Activated naive CD4-positive, alpha-beta T cell treated with anti-CD3 and anti-CD28 coated beads, Interleukin-2, amount 50 U/mL, for 24 hours (primary cell): ENCODE measurements at regions not wholly inside any gene's neighbourhood (a gene's known extent, or its start where the extent isn't known, plus 50 kb on each side); places are given as distances from the start of the nearest gene placed in this dataset.
A peak's percentile ranks its signal among the peaks of the same experiment; 100 is the strongest.

Source experiments
- H3K27ac Mint-ChIP-seq: one replicate; pipeline ENCODE4 v1.8.0; 2021; ENCODE audit warnings: mild to moderate bottlenecking, mixed read lengths
- H3K27me3 Mint-ChIP-seq: one replicate; pipeline ENCODE4 v1.8.0; 2021; ENCODE audit warnings: mixed read lengths
- H3K36me3 Mint-ChIP-seq: one replicate; pipeline ENCODE4 v1.8.0; 2021; ENCODE audit warnings: mixed read lengths
- H3K4me1 Mint-ChIP-seq: one replicate; pipeline ENCODE4 v1.8.0; 2021; ENCODE audit warnings: mixed read lengths
- H3K4me3 Mint-ChIP-seq: one replicate; pipeline ENCODE4 v1.8.0; 2021; ENCODE audit warnings: mild to moderate bottlenecking, mixed read lengths
- H3K9me3 Mint-ChIP-seq: one replicate; pipeline ENCODE4 v1.8.0; 2021; ENCODE audit warnings: mixed read lengths

DNA sequence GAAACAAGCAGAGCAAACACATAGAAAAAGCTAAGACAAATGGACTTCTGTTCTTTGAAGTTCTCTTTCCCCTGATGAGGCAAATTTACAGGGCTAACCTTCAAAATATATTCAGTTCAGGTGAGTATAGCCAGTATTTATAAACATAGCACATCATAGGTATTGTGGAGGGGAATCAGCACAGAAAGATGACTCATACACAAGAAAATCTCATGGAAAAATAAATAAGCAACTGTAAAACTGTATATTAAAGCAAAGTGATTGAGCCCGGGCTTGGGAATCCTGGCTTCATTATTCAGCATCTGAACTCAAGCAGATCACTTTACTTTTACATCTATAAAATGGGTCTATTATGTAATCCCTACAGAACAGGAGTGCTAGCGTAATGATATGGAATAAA is 173.5 kb upstream of the PAPPA start:
- H3K4me1 Mint-ChIP-seq, result no peaks in the 10 kb centered on the region
- no peak overlapping the region for H3K4me3 Mint-ChIP-seq
- no peaks in the 10 kb centered on the region for H3K27me3 Mint-ChIP-seq
- H3K36me3 Mint-ChIP-seq, result no peaks in the 10 kb centered on the region
- peaks cover 10% of the 10 kb centered on the region for H3K9me3 Mint-ChIP-seq
- H3K27ac Mint-ChIP-seq, result no peak overlapping the region

DNA sequence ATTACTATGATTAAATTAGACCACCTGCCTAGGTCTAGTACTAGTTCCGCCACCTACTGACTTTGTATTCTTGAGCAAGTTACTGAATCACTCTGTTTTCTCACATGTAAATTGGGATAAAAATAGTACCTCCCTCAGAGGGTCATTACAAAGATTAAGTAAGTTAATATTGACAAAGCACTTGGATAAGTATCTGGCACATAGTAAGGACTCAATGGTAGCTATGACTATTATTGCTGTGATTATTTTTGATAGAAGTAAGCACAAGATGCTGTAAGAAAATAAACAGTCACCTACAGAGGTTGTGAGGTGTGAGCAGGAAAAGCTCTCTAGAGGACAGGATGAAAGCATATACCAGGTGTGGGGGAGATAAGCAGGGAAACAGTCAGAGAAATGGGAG is 173.1 kb upstream of the PAPPA start:
- no peak overlapping the region for H3K4me3 Mint-ChIP-seq
- peaks cover 10% of the 10 kb centered on the region for H3K9me3 Mint-ChIP-seq
- H3K27ac Mint-ChIP-seq, result no peak overlapping the region
- no peaks in the 10 kb centered on the region for H3K36me3 Mint-ChIP-seq
- H3K4me1 Mint-ChIP-seq, result no peaks in the 10 kb centered on the region
- H3K27me3 Mint-ChIP-seq, result no peaks in the 10 kb centered on the region

GRCh38 chr9:115980976-115981375 is 172.6 kb upstream of the PAPPA start:
- Mint-ChIP-seq H3K9me3 (peaks cover 10% of the 10 kb centered on the region), H3K4me1 (no peaks in the 10 kb centered on the region), H3K27ac (no peak overlapping the region), H3K27me3 (no peaks in the 10 kb centered on the region), H3K4me3 (no peak overlapping the region), H3K36me3 (no peaks in the 10 kb centered on the region)

- H3K27ac Mint-ChIP-seq, result no peak overlapping the region
- peaks cover 10% of the 10 kb centered on the region for H3K9me3 Mint-ChIP-seq
- no peaks in the 10 kb centered on the region for H3K27me3 Mint-ChIP-seq
- H3K4me1 Mint-ChIP-seq, result no peaks in the 10 kb centered on the region
- H3K36me3 Mint-ChIP-seq, result no peaks in the 10 kb centered on the region
- H3K4me3 Mint-ChIP-seq, result no peak overlapping the region
These were observed 170.2 kb upstream of the PAPPA start for GRCh38 chr9:115983366-115983765.

- Mint-ChIP-seq H3K27ac (no peak overlapping the region), H3K4me3 (no peak overlapping the region), H3K36me3 (no peaks in the 10 kb centered on the region), H3K9me3 (peaks cover 10% of the 10 kb centered on the region), H3K4me1 (no peaks in the 10 kb centered on the region), H3K27me3 (no peaks in the 10 kb centered on the region)
These were observed 167.9 kb upstream of the PAPPA start for GRCh38 chr9:115985657-115986056.

- H3K4me1 Mint-ChIP-seq, result no peaks in the 10 kb centered on the region
- peaks cover 6% of the 10 kb centered on the region for H3K9me3 Mint-ChIP-seq
- H3K4me3 Mint-ChIP-seq, result no peak overlapping the region
- no peaks in the 10 kb centered on the region for H3K27me3 Mint-ChIP-seq
- no peaks in the 10 kb centered on the region for H3K36me3 Mint-ChIP-seq
- no peak overlapping the region for H3K27ac Mint-ChIP-seq
These were observed 167.1 kb upstream of the PAPPA start for GRCh38 chr9:115986508-115986907.

- Mint-ChIP-seq H3K27ac (no peak overlapping the region), H3K4me1 (no peaks in the 10 kb centered on the region)
These were observed 164.9 kb upstream of the PAPPA start for GRCh38 chr9:115988701-115989100.

GRCh38 chr9:115989831-115990230 is 163.8 kb upstream of the PAPPA start:
- H3K36me3 Mint-ChIP-seq, result no peaks in the 10 kb centered on the region
- no peaks in the 10 kb centered on the region for H3K4me1 Mint-ChIP-seq
- H3K27me3 Mint-ChIP-seq, result peaks cover 2% of the 10 kb centered on the region
- H3K9me3 Mint-ChIP-seq, result peaks cover 7% of the 10 kb centered on the region
- H3K27ac Mint-ChIP-seq, result no peak overlapping the region
- H3K4me3 Mint-ChIP-seq, result no peak overlapping the region

More at GRCh38 chr9:115988701-115989100, 164.9 kb upstream of the PAPPA start:
- H3K36me3 Mint-ChIP-seq, result no peaks in the 10 kb centered on the region
- H3K27me3 Mint-ChIP-seq, result no peaks in the 10 kb centered on the region
- no peak overlapping the region for H3K4me3 Mint-ChIP-seq
- H3K9me3 Mint-ChIP-seq, result peaks cover 4% of the 10 kb centered on the region

DNA sequence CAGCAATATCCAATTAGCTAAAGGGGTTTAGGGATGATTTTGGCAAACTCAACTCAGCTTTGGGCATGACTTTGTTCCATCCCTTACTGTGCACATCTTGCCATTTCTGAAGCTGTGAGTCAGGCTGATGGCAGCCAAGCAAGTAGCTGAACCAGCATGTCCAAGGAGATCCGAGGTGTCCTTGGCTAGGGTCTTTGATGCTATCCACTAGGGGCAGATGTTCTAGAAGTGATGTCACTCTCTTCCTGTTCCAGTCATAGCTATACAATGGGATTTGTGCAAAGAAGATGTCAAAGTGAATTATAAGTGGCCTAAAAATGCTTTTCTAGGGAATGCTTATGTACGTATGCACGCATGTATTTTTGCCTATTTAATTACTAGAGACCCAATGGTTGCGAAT is 160.8 kb upstream of the PAPPA start:
- Mint-ChIP-seq H3K4me1 (no peaks in the 10 kb centered on the region), H3K36me3 (no peaks in the 10 kb centered on the region), H3K9me3 (peaks cover 5% of the 10 kb centered on the region), H3K27ac (no peak overlapping the region), H3K4me3 (no peak overlapping the region), H3K27me3 (peaks cover 3% of the 10 kb centered on the region)

DNA sequence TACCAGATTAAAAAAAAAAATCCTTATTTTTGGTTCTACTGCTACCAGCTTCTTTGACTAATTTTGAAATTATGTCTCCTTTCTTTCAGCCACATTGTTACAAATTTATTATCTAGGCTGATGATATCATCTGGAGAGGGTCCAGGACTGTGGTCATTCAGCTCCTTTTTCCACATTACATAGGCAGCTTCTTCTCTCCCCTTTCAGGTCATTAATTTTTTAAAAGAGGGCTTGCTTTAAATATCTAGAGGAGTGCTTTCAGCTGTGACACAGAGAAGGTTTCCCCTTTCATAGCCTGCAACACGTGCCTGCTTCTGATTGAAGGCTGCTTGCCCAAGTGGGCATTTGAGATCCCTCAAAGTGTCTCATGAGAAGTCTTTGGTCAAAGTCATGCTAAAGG is 155.7 kb upstream of the PAPPA start:
- H3K27me3 Mint-ChIP-seq, result peaks cover 3% of the 10 kb centered on the region
- no peaks in the 10 kb centered on the region for H3K36me3 Mint-ChIP-seq
- peaks cover 5% of the 10 kb centered on the region for H3K9me3 Mint-ChIP-seq
- no peaks in the 10 kb centered on the region for H3K4me1 Mint-ChIP-seq
- no peak overlapping the region for H3K4me3 Mint-ChIP-seq
- no peak overlapping the region for H3K27ac Mint-ChIP-seq

DNA sequence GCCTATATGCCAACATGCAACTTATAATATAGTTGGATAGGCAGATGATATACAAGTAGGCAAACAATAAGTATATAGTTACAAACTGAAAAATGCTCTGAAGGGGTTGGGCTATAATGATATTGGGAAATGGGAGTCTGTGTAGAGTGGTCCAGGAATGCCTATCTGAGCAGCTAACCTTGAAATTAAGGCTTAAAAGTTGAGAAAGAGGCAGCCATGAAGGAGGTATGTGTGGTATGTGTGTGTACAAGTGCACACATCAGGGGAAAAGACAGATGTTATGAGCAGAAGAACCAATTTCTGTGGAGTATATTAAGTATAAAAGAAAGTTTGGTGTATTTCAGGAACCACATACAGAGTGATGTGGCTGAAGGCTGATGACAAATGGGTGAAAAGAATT is 154.9 kb upstream of the PAPPA start:
- no peak overlapping the region for H3K4me3 Mint-ChIP-seq
- H3K36me3 Mint-ChIP-seq, result no peaks in the 10 kb centered on the region
- peaks cover 3% of the 10 kb centered on the region for H3K27me3 Mint-ChIP-seq
- H3K9me3 Mint-ChIP-seq, result peaks cover 5% of the 10 kb centered on the region
- H3K4me1 Mint-ChIP-seq, result no peaks in the 10 kb centered on the region
- H3K27ac Mint-ChIP-seq, result no peak overlapping the region

GRCh38 chr9:115999498-115999897 is 154.1 kb upstream of the PAPPA start:
- Mint-ChIP-seq H3K9me3 (peaks cover 5% of the 10 kb centered on the region), H3K27me3 (peaks cover 1% of the 10 kb centered on the region), H3K36me3 (no peaks in the 10 kb centered on the region), H3K4me1 (no peaks in the 10 kb centered on the region), H3K27ac (no peak overlapping the region), H3K4me3 (no peak overlapping the region)

DNA sequence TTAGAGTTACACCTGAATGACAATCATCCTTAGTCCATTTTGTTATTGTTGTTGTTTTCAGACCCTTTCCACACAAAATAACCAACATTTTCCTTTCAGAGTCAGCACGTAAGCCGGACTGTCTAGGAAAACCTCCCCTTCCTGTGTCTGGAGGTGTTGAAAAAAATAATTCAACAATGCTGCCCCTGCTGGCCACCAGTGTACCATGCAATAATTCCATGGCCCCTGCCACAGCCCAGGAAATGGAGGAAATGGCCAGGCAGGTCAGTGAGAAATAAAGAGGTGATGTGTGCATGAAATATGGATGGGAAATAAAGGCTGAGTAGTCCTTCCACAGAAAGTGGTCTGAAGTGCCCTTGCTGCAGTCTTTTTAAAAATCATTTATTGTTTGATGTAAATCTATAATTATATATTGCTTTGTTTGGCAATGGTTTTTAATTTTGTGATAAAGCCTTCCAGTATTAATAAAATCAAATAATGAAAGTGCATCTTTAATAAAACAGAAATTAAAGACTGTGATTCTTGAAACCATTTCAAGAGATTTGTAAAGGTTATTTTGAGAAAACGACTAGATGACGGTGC is 152.8 kb upstream of the PAPPA start:
- H3K27me3 Mint-ChIP-seq, result peaks cover 1% of the 10 kb centered on the region
- no peaks in the 10 kb centered on the region for H3K36me3 Mint-ChIP-seq
- peak overlapping the region; percentile 62 for H3K27ac Mint-ChIP-seq
- no peaks in the 10 kb centered on the region for H3K9me3 Mint-ChIP-seq
- no peak overlapping the region for H3K4me3 Mint-ChIP-seq
- no peaks in the 10 kb centered on the region for H3K4me1 Mint-ChIP-seq

DNA sequence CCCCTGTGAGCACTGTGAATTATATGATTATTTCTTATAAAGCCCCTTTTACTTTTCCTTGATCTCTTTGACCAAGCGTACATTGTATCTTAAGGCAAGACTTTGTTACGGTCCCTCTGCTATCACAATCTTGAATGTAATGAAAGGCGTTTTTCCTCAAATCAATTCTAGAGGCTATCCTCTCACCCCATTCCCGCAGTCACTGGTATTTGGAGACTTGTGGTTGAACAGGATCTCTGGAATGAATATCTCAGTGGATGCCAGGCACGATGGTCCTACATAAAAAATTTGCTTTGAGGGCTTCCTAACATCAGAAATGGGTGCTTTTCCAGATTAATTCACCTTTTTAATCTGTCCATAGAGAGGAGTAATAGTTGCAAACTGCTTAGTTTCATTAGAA is 151.4 kb upstream of the PAPPA start:
- H3K27ac Mint-ChIP-seq, result no peak overlapping the region
- H3K9me3 Mint-ChIP-seq, result no peaks in the 10 kb centered on the region
- H3K27me3 Mint-ChIP-seq, result no peaks in the 10 kb centered on the region
- no peaks in the 10 kb centered on the region for H3K36me3 Mint-ChIP-seq
- no peaks in the 10 kb centered on the region for H3K4me1 Mint-ChIP-seq
- no peak overlapping the region for H3K4me3 Mint-ChIP-seq

DNA sequence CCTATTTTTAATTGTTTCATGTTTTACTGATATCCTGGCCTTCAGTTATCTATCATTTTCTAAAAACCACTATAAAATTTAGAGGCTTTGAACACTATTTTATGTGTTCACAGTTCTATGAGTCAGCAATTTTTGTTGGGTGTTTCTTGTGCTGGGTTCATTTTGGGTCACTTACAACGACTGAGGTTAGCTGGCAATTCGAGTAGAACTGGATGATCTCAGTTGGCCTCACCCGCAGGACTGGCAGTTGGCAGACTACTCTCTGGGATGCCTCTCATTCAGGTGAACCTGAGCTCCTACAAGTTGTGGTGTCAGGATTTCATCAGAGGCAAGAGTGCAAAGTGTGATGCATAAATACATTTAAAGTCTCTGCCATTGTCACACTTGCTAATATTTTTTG is 151.0 kb upstream of the PAPPA start:
- Mint-ChIP-seq H3K27me3 (no peaks in the 10 kb centered on the region), H3K4me3 (no peak overlapping the region), H3K36me3 (no peaks in the 10 kb centered on the region), H3K9me3 (no peaks in the 10 kb centered on the region), H3K27ac (no peak overlapping the region), H3K4me1 (no peaks in the 10 kb centered on the region)

GRCh38 chr9:116003397-116003796 is 150.2 kb upstream of the PAPPA start:
- H3K27ac Mint-ChIP-seq, result no peak overlapping the region
- no peaks in the 10 kb centered on the region for H3K9me3 Mint-ChIP-seq
- H3K4me1 Mint-ChIP-seq, result no peaks in the 10 kb centered on the region
- H3K4me3 Mint-ChIP-seq, result no peak overlapping the region
- no peaks in the 10 kb centered on the region for H3K36me3 Mint-ChIP-seq
- no peaks in the 10 kb centered on the region for H3K27me3 Mint-ChIP-seq

GRCh38 chr9:116005205-116005604 is 148.4 kb upstream of the PAPPA start:
- no peaks in the 10 kb centered on the region for H3K36me3 Mint-ChIP-seq
- H3K4me1 Mint-ChIP-seq, result no peaks in the 10 kb centered on the region
- H3K9me3 Mint-ChIP-seq, result peaks cover 5% of the 10 kb centered on the region
- no peak overlapping the region for H3K27ac Mint-ChIP-seq
- no peak overlapping the region for H3K4me3 Mint-ChIP-seq
- no peaks in the 10 kb centered on the region for H3K27me3 Mint-ChIP-seq
